DOHH2 (cell line): ENCODE measurements at regions not wholly inside any gene's neighbourhood (a gene's known extent, or its start where the extent isn't known, plus 50 kb on each side); places are given as distances from the start of the nearest gene placed in this dataset.

Source experiments
- H3F3A ChIP-seq: fragments of 200-600 bp; sonication (generic), shearing (Covaris generic); 2 replicates; pipeline ENCODE4 v1.6.0; 2016; ENCODE audit warnings: antibody characterized with exemption, mild to moderate bottlenecking; ENCODE audit not compliant: control insufficient read depth, insufficient read depth
- H3K27ac ChIP-seq: fragments of 200-600 bp; sonication (generic); 2 replicates; pipeline ENCODE4 v1.5.1; 2014; ENCODE audit warnings: low read depth, mild to moderate bottlenecking, low read length, moderate library complexity
- H3K27me3 ChIP-seq: fragments of 200-600 bp; sonication (generic); 2 replicates; pipeline ENCODE4 v1.6.1; 2014; ENCODE audit warnings: mild to moderate bottlenecking, low read length, mixed read lengths; ENCODE audit not compliant: control insufficient read depth
- H3K36me3 ChIP-seq: fragments of 200-600 bp; sonication (generic); 2 replicates; pipeline ENCODE4 v1.6.1; 2014; ENCODE audit warnings: mild to moderate bottlenecking, low read length, moderate library complexity, mixed read lengths; ENCODE audit not compliant: control insufficient read depth
- H3K4me1 ChIP-seq: fragments of 200-600 bp; sonication (generic); 2 replicates; pipeline ENCODE4 v1.6.1; 2014; ENCODE audit warnings: mild to moderate bottlenecking, low read length, mixed read lengths; ENCODE audit not compliant: control insufficient read depth
- H3K4me2 ChIP-seq: fragments of 200-600 bp; sonication (generic); 2 replicates; pipeline ENCODE4 v1.6.0; 2014; ENCODE audit warnings: mild to moderate bottlenecking, low read length, moderate library complexity
- H3K4me3 ChIP-seq: fragments of 200-600 bp; sonication (generic); 2 replicates; pipeline ENCODE4 v1.5.1; 2014; ENCODE audit warnings: mild to moderate bottlenecking, low read length, mixed read lengths
- H3K79me2 ChIP-seq: fragments of 200-600 bp; sonication (generic); 2 replicates; pipeline ENCODE4 v1.6.1; 2014; ENCODE audit warnings: mild to moderate bottlenecking, low read length, mixed read lengths; ENCODE audit not compliant: control insufficient read depth
- H3K9me2 ChIP-seq: fragments of 200-600 bp; sonication (generic); replicated peaks from 2 replicates; pipeline ENCODE4 v1.6.1; 2014; ENCODE audit warnings: mild to moderate bottlenecking, low read length, mixed read lengths; ENCODE audit not compliant: control insufficient read depth
- H3K9me3 ChIP-seq: fragments of 200-600 bp; sonication (generic); 2 replicates; pipeline ENCODE4 v1.6.1; 2014; ENCODE audit warnings: antibody characterized with exemption, low read length, mixed read lengths; ENCODE audit not compliant: control insufficient read depth, insufficient read depth
- H4K20me1 ChIP-seq: fragments of 200-600 bp; sonication (generic); 2 replicates; pipeline ENCODE4 v1.6.0; 2014; ENCODE audit warnings: low read depth, mild to moderate bottlenecking, antibody characterized with exemption, low read length, moderate library complexity; ENCODE audit not compliant: control insufficient read depth, insufficient read depth
- EZH2phosphoT487 ChIP-seq: fragments of 200-600 bp; sonication (generic); IDR thresholded peaks from 2 replicates; pipeline ENCODE4 v1.6.1; 2017; ENCODE audit warnings: borderline replicate concordance, mild to moderate bottlenecking, antibody characterized with exemption, low read length, moderate library complexity, mixed read lengths
- TF ChIP-seq, protein P1 (sequence below): fragments of 200-600 bp; sonication (generic); IDR thresholded peaks from one replicate; pipeline ENCODE4 v1.5.1; 2014; ENCODE audit warnings: antibody characterized with exemption, mild to moderate bottlenecking, low read depth, low read length; ENCODE audit not compliant: poor library complexity, severe bottlenecking

DNA sequence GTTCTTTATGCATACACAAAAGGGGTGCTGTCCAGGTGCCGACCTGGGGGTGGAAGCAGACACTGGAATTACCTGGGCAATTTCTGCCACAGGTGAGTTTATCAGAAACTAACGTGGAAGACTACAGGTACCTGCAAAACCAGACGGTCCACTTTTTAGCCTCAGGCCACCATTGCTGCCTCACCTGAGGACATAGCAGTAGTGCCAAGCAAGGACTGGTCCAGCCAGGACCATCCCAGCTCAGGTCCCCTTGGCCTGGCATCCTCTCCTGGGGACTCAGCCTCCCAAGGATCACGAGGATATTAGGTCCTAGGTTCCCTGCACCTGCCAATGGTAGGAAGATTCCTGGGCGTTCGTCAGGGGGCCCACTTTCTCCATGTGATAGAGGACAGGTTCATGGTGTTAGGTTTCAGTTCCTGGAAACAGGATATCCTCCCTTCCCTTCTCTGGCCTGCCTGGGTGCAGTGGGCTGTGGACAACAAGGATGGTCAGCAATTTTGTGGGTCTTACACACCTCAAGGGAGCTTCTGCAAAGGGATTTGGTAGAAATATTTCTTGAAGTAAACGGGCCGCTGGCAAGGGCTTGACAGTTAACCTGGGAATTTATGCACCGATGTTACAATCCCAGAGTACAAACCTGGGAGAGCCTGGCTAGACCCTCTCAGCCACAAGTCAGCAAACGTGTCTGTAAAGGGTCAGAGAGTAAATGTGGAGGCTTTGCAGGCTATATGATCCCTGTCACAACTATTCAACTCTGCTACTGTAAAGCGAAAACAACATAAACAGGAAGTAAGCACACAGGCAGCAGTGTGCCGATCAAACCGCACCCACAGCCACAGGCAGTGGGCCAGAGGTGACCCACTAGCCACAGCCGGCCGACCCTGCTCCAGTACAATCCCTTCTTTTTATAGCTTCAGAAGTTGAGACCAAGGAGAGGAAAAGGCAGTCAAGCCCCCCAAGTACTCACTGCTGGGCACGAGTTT, 71.4 kb upstream of the RAB4A start:
- Histone ChIP-seq H3K36me3 (no peaks in the 10 kb centered on the region), H3K4me1 (no peaks in the 10 kb centered on the region), H3K27ac (no peak overlapping the region), H3K79me2 (no peaks in the 10 kb centered on the region), H3K9me3 (no peaks in the 10 kb centered on the region), H4K20me1 (no peaks in the 10 kb centered on the region), H3K4me2 (no peak overlapping the region), H3K4me3 (no peak overlapping the region), H3K9me2 (no peaks in the 10 kb centered on the region), H3F3A (no peaks in the 10 kb centered on the region), H3K27me3 (no peaks in the 10 kb centered on the region)
- TF ChIP-seq EZH2phosphoT487: no peak
- TF ChIP-seq, protein P1, sequence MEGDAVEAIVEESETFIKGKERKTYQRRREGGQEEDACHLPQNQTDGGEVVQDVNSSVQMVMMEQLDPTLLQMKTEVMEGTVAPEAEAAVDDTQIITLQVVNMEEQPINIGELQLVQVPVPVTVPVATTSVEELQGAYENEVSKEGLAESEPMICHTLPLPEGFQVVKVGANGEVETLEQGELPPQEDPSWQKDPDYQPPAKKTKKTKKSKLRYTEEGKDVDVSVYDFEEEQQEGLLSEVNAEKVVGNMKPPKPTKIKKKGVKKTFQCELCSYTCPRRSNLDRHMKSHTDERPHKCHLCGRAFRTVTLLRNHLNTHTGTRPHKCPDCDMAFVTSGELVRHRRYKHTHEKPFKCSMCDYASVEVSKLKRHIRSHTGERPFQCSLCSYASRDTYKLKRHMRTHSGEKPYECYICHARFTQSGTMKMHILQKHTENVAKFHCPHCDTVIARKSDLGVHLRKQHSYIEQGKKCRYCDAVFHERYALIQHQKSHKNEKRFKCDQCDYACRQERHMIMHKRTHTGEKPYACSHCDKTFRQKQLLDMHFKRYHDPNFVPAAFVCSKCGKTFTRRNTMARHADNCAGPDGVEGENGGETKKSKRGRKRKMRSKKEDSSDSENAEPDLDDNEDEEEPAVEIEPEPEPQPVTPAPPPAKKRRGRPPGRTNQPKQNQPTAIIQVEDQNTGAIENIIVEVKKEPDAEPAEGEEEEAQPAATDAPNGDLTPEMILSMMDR: no peak

DNA sequence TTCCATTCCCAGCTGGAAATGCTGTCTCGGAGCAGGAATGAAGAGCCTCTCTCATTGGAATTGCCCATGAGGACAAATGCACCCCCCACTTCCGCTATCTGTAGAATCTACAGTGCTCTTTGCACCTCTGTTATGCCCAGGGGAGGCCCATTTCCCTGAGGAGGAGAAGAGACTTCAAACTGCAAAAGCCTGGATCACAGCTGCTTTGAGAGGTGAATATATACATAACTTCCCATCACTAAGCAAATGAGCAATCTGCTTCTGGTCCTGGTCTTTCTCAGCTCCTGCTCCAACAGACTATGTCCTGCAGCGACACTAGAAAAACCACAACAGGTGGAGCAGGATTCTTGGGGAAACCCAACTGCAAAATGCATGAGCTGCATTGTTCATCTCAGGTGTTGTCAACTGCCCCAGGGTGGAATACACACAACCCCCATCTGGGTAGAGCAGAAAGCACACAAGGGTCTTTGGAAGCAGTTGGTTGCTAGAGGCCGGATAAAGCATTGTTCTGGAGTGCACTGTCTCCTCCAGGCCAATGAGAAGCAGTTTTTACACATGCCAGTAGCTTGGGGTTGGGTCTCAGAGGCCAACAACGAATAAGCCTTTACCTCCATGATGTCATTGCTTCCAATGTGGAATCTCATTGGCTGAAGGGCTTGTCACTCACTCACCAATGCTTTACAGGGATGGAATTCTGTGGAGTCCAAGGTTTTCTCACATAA, 67.7 kb upstream of the RAB4A start:
- H3K4me2 ChIP-seq: no peak overlapping the region
- no peaks in the 10 kb centered on the region for H3F3A ChIP-seq
- TF ChIP-seq EZH2phosphoT487: no peak
- TF ChIP-seq, protein P1: no peak
- no peaks in the 10 kb centered on the region for H3K4me1 ChIP-seq
- no peaks in the 10 kb centered on the region for H3K36me3 ChIP-seq
- H3K9me2 ChIP-seq: no peaks in the 10 kb centered on the region
- no peaks in the 10 kb centered on the region for H3K9me3 ChIP-seq
- H3K4me3 ChIP-seq: no peak overlapping the region
- no peaks in the 10 kb centered on the region for H4K20me1 ChIP-seq
- no peaks in the 10 kb centered on the region for H3K79me2 ChIP-seq
- H3K27me3 ChIP-seq: no peaks in the 10 kb centered on the region
- no peak overlapping the region for H3K27ac ChIP-seq

DNA sequence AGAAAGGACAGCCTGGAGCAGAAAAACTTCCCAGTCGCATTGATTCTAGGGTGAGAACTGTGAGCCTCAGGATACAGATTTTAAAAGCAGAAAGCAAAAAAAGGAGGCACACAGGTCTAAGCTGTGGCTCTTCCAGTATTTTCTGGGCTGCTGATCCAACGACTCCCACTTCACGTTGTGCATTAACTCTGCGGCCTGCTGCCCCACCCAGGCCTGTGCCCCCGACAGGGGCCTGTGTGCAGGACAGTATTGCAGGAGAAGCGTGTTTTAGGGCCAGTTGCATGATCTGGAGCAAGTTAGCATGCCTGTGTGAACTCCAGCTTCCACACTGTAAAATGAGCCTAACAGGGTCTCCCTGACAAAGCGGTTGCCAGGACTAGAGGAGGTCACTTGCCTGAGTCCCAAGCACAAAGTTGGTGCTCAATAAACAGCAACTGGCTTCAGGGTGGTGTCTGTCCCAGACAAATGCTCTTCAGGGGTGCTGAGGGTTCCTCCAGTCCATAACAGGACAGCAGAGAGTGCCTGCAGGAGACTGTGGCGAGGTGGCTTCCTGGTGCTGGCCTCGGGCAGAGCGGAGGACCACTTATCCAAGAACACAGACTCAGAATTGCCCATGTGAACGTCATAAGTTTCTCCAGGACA, 66.8 kb upstream of the RAB4A start:
- Histone ChIP-seq H3K4me1 (no peaks in the 10 kb centered on the region), H4K20me1 (no peaks in the 10 kb centered on the region), H3K79me2 (no peaks in the 10 kb centered on the region), H3K36me3 (no peaks in the 10 kb centered on the region), H3K9me3 (no peaks in the 10 kb centered on the region), H3K27me3 (no peaks in the 10 kb centered on the region), H3K9me2 (no peaks in the 10 kb centered on the region), H3K4me3 (no peak overlapping the region), H3K27ac (no peak overlapping the region), H3K4me2 (no peak overlapping the region), H3F3A (no peaks in the 10 kb centered on the region)
- no peak for TF ChIP-seq EZH2phosphoT487
- TF ChIP-seq, protein P1: no peak
